Endothelial cell of umbilical vein (primary cell): ENCODE measurements at regions not wholly inside any gene's neighbourhood (a gene's known extent, or its start where the extent isn't known, plus 50 kb on each side); places are given as distances from the start of the nearest gene placed in this dataset.

ENCODE experiments used
- BruUV-seq: library from RNA; stranded (reverse); fragments of 400-500 nt; replicated peaks from 2 replicates; lab custom pipeline; 2021; lab: Mats Ljungman, UMichigan
- CTCF ChIA-PET: fragments of 300-600, 350-600 bp; sonication (Branson Sonifier 250); formaldehyde crosslinking; loops from one replicate; lab custom pipeline; 2021; ENCODE audit warnings: antibody characterized with exemption, inconsistent platforms; lab: Charles Lee
- POLR2A ChIA-PET: fragments of 300-600, 350-600 bp; sonication (Branson Sonifier 250); formaldehyde crosslinking; loops from one replicate; lab custom pipeline; 2021; ENCODE audit warnings: antibody characterized with exemption, inconsistent platforms; lab: Charles Lee
- DNase-seq: peaks from one replicate; pipeline ENCODE4 v3.0.0-alpha.2; 2011; ENCODE audit warnings: low read depth, low spot score
- FAIRE-seq: peaks from 2 replicates; lab custom pipeline; 2011; peaks lifted over from hg19 to GRCh38; lab: Jason Lieb, UNC
- H2AFZ ChIP-seq: 2 replicates; pipeline ENCODE4 v1.6.0; 2012; ENCODE audit warnings: low read depth, low read length, control low read depth, inconsistent platforms
- H3K27ac ChIP-seq: 2 replicates; pipeline ENCODE4 v1.5.1; 2011; ENCODE audit warnings: low read depth, mild to moderate bottlenecking, control low read depth, low read length, moderate library complexity; ENCODE audit not compliant: insufficient read depth
- H3K27me3 ChIP-seq, 2 experiments: 2 replicates each; pipeline versions ENCODE4 v1.6.0 to v1.6.1; 2011; ENCODE audit warnings: low read length in 2 of 2, mixed read lengths in 1 of 2; ENCODE audit not compliant: control insufficient read depth in 2 of 2, insufficient read depth in 2 of 2
- H3K36me3 ChIP-seq, 2 experiments: 2 replicates in 1 of 2; 3 replicates in 1 of 2; pipeline ENCODE4 v1.5.1; 2011; ENCODE audit warnings: low read length in 2 of 2, mild to moderate bottlenecking in 1 of 2, moderate library complexity in 1 of 2; ENCODE audit not compliant: control insufficient read depth in 2 of 2, insufficient read depth in 2 of 2; ENCODE audit errors: extremely low read depth in 1 of 2
- H3K4me1 ChIP-seq: 3 replicates; pipeline ENCODE4 v1.5.1; 2011; ENCODE audit warnings: mild to moderate bottlenecking, low read length; ENCODE audit not compliant: control insufficient read depth, insufficient read depth; ENCODE audit errors: extremely low read depth
- H3K4me2 ChIP-seq: 2 replicates; pipeline ENCODE4 v1.6.1; 2011; ENCODE audit warnings: low read length, control low read depth, mixed read lengths; ENCODE audit not compliant: insufficient read depth
- H3K4me3 ChIP-seq, 3 experiments: fragments of 200-600 bp in 1 of 3; sonication (generic), shearing (Covaris generic) in 1 of 3; replicated peaks in 1 of 3; 2 replicates each; pipeline ENCODE4 v1.5.1; 2011 to 2016; ENCODE audit warnings: control low read depth in 3 of 3, low read length in 3 of 3, mild to moderate bottlenecking in 2 of 3, inconsistent platforms in 1 of 3, low read depth in 1 of 3, moderate library complexity in 1 of 3; ENCODE audit not compliant: insufficient read depth in 1 of 3
- H3K79me2 ChIP-seq: 2 replicates; pipeline ENCODE4 v1.6.0; 2012; ENCODE audit warnings: low read length, inconsistent platforms; ENCODE audit not compliant: control insufficient read depth, insufficient read depth
- H3K9ac ChIP-seq: replicated peaks from 2 replicates; pipeline ENCODE3; 2011; ENCODE audit warnings: low read length, control low read depth; ENCODE audit not compliant: insufficient read depth; ENCODE audit errors: extremely low read depth
- H3K9me1 ChIP-seq: replicated peaks from 3 replicates; pipeline ENCODE4 v1.6.0; 2011; ENCODE audit warnings: mild to moderate bottlenecking, low read length; ENCODE audit not compliant: control insufficient read depth, insufficient read depth; ENCODE audit errors: extremely low read depth
- H3K9me3 ChIP-seq: replicated peaks from 2 replicates; pipeline ENCODE4 v1.5.1; 2012; ENCODE audit warnings: low read length, inconsistent platforms; ENCODE audit not compliant: control insufficient read depth, insufficient read depth
- H4K20me1 ChIP-seq: replicated peaks from 2 replicates; pipeline ENCODE3; 2011; ENCODE audit warnings: mild to moderate bottlenecking, low read length; ENCODE audit not compliant: control insufficient read depth, insufficient read depth; ENCODE audit errors: extremely low read depth
- EZH2 ChIP-seq: IDR thresholded peaks from 2 replicates; pipeline ENCODE4 v1.6.1; 2012; ENCODE audit warnings: borderline replicate concordance, low read depth, mild to moderate bottlenecking, moderate library complexity, low read length, inconsistent platforms; ENCODE audit not compliant: severe bottlenecking
- FOS ChIP-seq: IDR thresholded peaks from 2 replicates; pipeline ENCODE4 v1.6.1; 2011; ENCODE audit warnings: mild to moderate bottlenecking, low read length, moderate library complexity, borderline replicate concordance; ENCODE audit not compliant: insufficient read depth
- GATA2 ChIP-seq: IDR thresholded peaks from 2 replicates; pipeline ENCODE4 v1.7.0; 2011; ENCODE audit warnings: low read depth, mild to moderate bottlenecking, moderate library complexity, mixed read lengths, low read length; ENCODE audit not compliant: insufficient read length, insufficient read depth
- JUN ChIP-seq: IDR thresholded peaks from 2 replicates; pipeline ENCODE4 v1.6.1; 2011; ENCODE audit warnings: borderline replicate concordance, low read depth; ENCODE audit not compliant: insufficient read length, insufficient read depth
- MYC ChIP-seq: IDR thresholded peaks from one replicate; pipeline ENCODE4 v1.6.1; 2011; ENCODE audit warnings: mild to moderate bottlenecking, low read depth, low read length
- POLR2A ChIP-seq: IDR thresholded peaks from 2 replicates; pipeline ENCODE4 v1.6.1; 2012; ENCODE audit warnings: low read depth, mild to moderate bottlenecking, control low read depth, low read length
- POLR2AphosphoS5 ChIP-seq: IDR thresholded peaks from 2 replicates; pipeline ENCODE4 v1.6.1; 2012; ENCODE audit warnings: low read depth, mild to moderate bottlenecking, control low read depth, low read length, moderate library complexity; ENCODE audit not compliant: insufficient read depth
- dilution Hi-C: fragments of 300-500 bp; cut with MboI; formaldehyde crosslinking; loops from one replicate; pipeline ENCODE4 v1.15.0; 2019; ENCODE audit warnings: low sequenced_read_pairs; ENCODE audit not compliant: extremely low pct_ligation_motif_present
- intact Hi-C: fragments of 100-400 bp; cut with micrococcal nuclease; formaldehyde crosslinking; loops from one replicate; pipeline ENCODE4 v1.10.0; 2022
- TF ChIP-seq, protein P1 (sequence below), 2 donors: IDR thresholded peaks; 1 replicate in 1 of 2; 2 replicates in 1 of 2; pipeline ENCODE4 v1.5.1; 2011; ENCODE audit warnings: low read length in 2 of 2, mild to moderate bottlenecking in 2 of 2, moderate library complexity in 2 of 2, control low read depth in 1 of 2, inconsistent platforms in 1 of 2, low read depth in 1 of 2; ENCODE audit not compliant: insufficient read depth in 1 of 2; ENCODE audit errors: extremely low read depth in 1 of 2
- TF ChIP-seq, protein P2 (sequence below): IDR thresholded peaks from 2 replicates; pipeline ENCODE4 v1.6.1; 2011; ENCODE audit not compliant: insufficient read depth, insufficient read length

DNA sequence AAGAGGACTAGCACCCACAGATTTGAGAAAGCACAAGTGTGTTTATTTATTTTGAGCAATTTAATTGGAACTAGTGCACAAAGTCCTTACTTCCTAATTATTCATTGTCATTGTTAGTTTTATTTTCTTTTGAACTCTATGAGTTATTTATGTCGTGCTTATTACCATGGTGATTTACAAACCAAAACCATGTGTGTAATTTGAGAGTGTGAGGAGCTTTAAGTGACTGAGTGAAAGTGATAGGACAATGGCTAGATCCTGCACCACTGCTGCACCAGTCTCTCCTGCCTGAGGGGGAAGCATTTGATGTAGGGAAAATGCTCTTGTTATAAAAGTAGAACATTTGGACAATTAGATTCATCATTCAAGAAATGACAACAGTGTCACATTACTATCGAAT is 172.3 kb upstream of the KLF12 start:
- no TSS peak for BruUV-seq

DNA sequence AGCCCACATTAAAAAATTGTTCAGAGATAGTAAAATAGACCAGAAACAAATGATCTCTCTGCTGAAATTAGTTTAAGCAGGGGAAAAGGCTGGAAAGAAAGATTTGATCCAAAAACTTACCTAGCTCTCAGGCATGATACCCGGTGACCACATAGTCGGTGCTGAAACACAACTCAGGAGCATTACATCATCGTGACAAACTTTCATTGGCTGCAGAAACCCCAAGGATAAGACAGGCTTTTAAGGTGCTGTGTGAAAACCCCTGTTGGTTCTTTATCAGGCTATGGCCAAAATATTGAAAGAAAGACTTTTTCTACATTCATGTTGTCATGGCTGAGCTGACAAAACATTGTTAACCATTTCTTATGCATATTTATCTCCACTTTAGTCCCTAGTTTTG is 171.7 kb upstream of the KLF12 start:
- H3K4me3 ChIP-seq: no peak overlapping the region
- POLR2A ChIA-PET: no interaction called here
- CTCF ChIA-PET: interaction anchor here (1.6 to 2.9 kb wide), 2 partner anchors 19 to 913 kb away, joined by 5 to 10 read pairs; no protein-coding TSS in a partner anchor
- H3K4me2 ChIP-seq: no peak overlapping the region
- BruUV-seq: no TSS peak
- intact Hi-C loops: no loop called here
- H3K4me1 ChIP-seq: no peaks in the 10 kb centered on the region
- no peaks in the 10 kb centered on the region for H3K9me1 ChIP-seq
- H3K27ac ChIP-seq: no peak overlapping the region
- no peak overlapping the region for H3K9ac ChIP-seq
- no peak overlapping the region for H2AFZ ChIP-seq
- H4K20me1 ChIP-seq: no peaks in the 10 kb centered on the region
- DNase-seq: no peak
- no peaks in the 10 kb centered on the region for H3K9me3 ChIP-seq
- dilution Hi-C loops: no loop called here
- H3K36me3 ChIP-seq: no peaks in the 10 kb centered on the region
- FAIRE-seq: no peak
- peaks cover 0 to 6% of the 10 kb centered on the region in 2 experiments for H3K27me3 ChIP-seq
- TF ChIP-seq, protein P1, sequence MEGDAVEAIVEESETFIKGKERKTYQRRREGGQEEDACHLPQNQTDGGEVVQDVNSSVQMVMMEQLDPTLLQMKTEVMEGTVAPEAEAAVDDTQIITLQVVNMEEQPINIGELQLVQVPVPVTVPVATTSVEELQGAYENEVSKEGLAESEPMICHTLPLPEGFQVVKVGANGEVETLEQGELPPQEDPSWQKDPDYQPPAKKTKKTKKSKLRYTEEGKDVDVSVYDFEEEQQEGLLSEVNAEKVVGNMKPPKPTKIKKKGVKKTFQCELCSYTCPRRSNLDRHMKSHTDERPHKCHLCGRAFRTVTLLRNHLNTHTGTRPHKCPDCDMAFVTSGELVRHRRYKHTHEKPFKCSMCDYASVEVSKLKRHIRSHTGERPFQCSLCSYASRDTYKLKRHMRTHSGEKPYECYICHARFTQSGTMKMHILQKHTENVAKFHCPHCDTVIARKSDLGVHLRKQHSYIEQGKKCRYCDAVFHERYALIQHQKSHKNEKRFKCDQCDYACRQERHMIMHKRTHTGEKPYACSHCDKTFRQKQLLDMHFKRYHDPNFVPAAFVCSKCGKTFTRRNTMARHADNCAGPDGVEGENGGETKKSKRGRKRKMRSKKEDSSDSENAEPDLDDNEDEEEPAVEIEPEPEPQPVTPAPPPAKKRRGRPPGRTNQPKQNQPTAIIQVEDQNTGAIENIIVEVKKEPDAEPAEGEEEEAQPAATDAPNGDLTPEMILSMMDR (IDR thresholded peaks at IDR 0.05; ENCODE audit: extremely low read depth in 1 of 2, insufficient read depth in 1 of 2, low read depth in 1 of 2, low read length in 2 of 2): no peak
- TF ChIP-seq, protein P2, sequence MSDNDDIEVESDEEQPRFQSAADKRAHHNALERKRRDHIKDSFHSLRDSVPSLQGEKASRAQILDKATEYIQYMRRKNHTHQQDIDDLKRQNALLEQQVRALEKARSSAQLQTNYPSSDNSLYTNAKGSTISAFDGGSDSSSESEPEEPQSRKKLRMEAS: no peak
- TF ChIP-seq JUN (no peak), FOS (no peak), GATA2 (no peak), EZH2 (no peak), POLR2AphosphoS5 (no peak), POLR2A (no peak), MYC (no peak)
- H3K79me2 ChIP-seq: no peaks in the 10 kb centered on the region

More for the DNA sequence above, 172.3 kb upstream of the KLF12 start:
- H3K9me1 ChIP-seq: no peaks in the 10 kb centered on the region
- no peak overlapping the region for H3K4me2 ChIP-seq
- no peaks in the 10 kb centered on the region for H4K20me1 ChIP-seq
- no peaks in the 10 kb centered on the region for H3K4me1 ChIP-seq
- intact Hi-C loops (no loop called here), dilution Hi-C loops (no loop called here)
- H3K9me3 ChIP-seq: no peaks in the 10 kb centered on the region
- ChIA-PET POLR2A (no interaction called here), CTCF (interaction anchor here (1.6 to 2.9 kb wide), 2 partner anchors 19 to 913 kb away, joined by 5 to 10 read pairs; no protein-coding TSS in a partner anchor)
- H3K27me3 ChIP-seq: peaks cover 0 to 6% of the 10 kb centered on the region in 2 experiments
- H3K9ac ChIP-seq: no peak overlapping the region
- H2AFZ ChIP-seq: no peak overlapping the region
- H3K79me2 ChIP-seq: no peaks in the 10 kb centered on the region
- TF ChIP-seq, protein P2: no peak
- no peak for TF ChIP-seq GATA2
- no peak for TF ChIP-seq MYC
- no peak for TF ChIP-seq POLR2AphosphoS5
- no peak for TF ChIP-seq POLR2A
- no peak for TF ChIP-seq JUN
- H3K4me3 ChIP-seq: no peak overlapping the region
- DNase-seq (peak; percentile 17), FAIRE-seq (no peak)
- no peak overlapping the region for H3K27ac ChIP-seq
- H3K36me3 ChIP-seq: no peaks in the 10 kb centered on the region
